CD4-positive, alpha-beta T cell treated with Interleukin-12 subunit alpha and Interleukin-12 subunit beta, for 1 hour (primary cell): ENCODE measurements at regions not wholly inside any gene's neighbourhood (a gene's known extent, or its start where the extent isn't known, plus 50 kb on each side); places are given as distances from the start of the nearest gene placed in this dataset.

Source experiments
- DNase-seq: peaks from one replicate; pipeline ENCODE4 v3.0.0-alpha.2; 2020

DNA sequence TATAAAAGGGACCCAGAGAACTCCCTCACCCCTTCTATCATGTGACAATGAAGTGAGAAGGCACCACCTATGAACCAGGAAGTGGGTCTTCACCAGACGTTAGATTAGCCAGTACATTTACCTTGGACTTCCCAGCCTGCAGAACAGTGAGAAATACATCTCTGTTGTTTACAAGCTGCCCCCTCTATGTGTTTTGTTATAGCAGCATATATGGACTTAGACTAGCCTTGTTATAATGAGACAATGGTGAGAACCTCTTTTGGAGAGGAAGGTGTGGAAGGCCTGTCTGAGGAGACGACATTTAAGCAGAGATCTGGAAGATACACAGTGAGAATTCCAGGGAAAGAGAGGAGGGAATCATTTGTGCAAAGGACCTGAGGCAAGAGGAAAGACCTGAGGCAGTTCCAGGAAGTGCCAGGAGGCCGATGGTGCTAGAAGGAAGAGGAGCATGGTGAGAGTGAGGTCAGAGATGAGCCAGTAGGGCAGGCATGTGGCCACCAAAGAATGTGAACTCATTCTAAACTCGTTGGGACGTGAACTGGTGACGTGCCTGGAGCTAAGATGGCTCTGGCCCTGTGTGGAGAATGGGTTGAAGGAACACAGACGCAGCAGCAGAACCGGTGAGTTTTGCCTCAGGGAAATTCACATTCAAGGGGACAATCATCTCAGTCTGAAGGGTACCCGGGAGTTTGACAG lies 98.9 kb upstream of the IRF2BP2 start:
- no peak for DNase-seq

- DNase-seq, result no peak
These were observed 97.7 kb upstream of the IRF2BP2 start for GRCh38 chr1:234707641-234708040.

- no peak for DNase-seq
These were observed 97.0 kb upstream of the IRF2BP2 start for GRCh38 chr1:234706931-234707330.

DNA sequence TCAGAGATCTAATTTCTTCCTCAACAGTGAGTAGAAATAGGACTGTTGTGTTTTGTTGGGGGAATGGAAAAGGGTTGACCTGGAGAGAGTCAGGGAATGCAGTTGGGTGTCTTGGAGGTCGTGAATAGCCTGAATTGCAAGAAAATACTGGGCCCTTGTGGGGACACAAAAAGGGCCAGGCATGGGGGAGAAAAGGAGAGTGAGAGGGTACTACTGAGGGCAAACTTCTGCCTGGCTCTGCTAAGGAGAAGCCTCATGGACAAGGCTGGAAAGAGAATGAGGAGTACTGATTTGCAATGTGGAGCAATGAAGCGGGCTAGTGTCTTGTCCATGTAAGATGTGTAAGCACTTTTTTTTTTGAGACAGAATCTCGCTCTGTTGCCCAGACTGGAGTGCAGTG lies 96.2 kb upstream of the IRF2BP2 start:
- DNase-seq, result no peak

GRCh38 chr1:234705615-234706014 lies 95.6 kb upstream of the IRF2BP2 start:
- DNase-seq, result no peak

DNA sequence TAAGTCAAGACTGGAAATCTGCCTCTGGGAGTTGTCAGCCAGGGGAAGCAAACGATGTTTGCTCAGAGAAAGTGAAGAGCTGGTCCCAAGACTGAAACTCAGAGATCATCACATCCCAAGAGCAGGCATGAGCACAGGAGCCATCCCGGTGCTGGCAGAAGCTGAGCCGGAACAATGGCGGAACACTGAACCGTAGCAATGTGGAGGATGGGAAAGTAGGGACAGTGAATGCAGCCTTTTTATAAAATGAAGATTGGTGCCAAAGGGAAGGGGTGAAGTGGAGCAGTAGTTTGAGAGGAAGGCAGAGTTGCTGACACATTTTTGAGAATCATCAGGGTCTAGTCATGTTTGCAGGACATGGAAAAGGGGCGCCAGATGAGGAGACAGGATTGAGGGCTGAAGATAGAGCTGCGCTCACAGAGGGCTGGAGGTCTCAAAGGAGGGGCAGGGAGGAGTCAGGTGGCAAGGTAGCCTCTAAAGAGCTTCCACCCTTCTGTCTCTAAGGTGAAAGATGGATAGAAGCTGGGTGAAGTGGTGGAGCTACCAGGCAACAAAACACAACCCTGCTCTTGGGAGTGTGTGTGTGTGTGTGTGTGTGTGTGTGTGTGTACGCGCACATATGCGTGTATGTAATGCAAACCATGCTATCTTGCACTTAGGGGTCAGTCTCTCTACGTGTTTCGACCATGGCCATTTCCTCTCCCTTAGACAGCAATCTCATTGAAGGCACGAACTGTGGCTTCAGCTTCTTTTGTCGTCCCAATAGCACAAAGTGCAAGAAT lies 94.3 kb upstream of the IRF2BP2 start:
- DNase-seq, result no peak

DNA sequence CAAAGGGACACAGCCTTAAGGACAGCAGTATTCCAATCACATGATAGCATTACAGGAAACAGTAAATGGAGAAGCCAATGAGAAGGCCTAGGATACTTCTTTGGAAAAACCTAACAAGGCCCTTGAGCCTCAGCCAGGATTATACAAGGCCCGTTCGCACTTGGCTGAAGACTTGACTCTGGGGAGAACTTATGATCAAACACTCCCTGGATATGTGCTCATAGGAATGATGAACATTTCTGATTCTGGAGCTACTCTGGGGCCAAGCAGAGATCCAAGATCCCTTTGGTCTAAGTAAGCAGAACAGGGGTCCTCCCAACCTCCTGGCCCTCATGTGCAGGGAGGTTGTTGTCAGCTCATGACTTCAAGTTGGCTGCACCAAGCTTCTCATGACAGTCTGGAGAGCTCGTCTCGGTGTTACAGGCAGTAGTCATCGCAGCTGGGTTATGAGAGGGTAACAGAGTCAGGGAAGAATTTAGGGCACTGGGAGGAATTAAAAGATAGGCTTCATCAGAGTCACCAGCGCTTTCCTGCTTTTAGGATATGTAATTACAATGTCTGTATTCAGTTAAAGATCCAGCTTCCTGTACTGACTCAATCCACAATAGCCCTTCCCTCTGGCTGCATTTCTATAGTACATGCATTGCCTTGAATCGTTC lies 92.5 kb upstream of the IRF2BP2 start:
- DNase-seq, result no peak

DNA sequence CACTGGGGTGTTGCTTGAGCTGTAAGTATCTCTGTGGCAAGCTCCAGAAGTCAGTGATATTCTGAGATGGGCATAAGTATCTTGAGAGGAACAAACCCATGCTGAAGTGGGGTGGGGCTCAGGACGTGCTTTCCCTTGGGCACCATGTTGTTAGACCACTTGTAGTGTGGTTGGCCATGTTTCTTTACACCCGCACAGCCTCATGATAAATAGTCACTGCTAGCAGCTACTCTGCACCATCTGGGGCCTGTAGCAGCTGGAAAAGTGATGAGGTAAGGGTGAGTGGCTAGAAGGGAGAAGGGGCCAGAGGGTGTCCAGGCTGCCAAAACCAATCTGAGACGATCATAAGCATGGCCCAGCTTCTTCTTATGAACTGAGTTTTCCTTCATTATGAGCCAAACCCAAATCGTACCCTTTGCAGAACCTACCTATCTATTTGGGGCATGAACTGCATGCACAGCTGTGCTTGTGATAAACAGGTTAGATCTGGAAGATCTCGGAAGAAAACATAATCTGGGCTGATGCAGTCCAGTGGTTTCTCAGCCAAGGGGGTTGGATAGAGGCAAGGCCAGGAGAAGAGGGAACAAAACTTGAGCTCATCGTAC lies 91.9 kb upstream of the IRF2BP2 start:
- no peak for DNase-seq

DNA sequence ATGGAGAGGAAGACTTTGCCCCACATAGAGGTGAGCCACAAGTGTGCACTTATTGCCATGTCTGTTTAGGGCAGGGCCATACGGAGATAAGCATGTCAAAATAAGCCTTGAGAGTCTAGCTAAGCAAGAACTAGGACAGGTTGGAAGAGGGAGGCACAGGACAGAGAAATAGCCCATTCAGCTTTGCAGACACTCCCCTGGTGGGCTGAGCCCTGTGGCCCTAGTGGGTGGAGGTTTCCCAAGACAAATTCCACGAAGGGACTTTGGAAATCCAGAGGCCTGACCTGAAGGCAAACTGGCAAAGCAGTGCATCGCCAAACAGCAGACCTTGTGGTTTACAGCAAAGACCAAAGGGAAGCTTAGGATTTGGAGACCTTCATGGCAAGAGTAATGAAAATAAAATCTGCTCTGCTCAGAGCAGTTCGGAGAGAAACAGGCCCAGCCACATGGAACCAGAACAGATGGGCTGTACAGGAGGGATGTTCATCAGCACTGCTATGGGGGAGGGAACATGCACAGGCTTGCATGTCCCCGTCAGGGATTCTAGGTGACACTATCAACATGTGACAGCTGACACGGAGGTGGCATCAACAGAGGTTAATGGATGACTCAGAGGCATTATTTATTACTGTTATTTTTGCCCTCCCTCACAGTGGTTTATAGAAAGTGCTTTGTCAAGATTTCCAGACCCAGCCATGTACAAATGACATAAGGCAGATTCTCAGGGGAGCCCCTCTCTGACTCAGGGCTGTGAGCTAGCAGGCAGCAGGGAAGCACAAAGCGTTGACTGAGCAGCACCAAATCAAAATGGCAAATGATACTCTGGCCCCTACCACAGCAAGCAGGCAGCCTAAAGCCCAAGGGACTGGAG lies 90.1 kb upstream of the IRF2BP2 start:
- peak; percentile 8 for DNase-seq

GRCh38 chr1:234698686-234699085 lies 88.7 kb upstream of the IRF2BP2 start:
- DNase-seq, result no peak

DNA sequence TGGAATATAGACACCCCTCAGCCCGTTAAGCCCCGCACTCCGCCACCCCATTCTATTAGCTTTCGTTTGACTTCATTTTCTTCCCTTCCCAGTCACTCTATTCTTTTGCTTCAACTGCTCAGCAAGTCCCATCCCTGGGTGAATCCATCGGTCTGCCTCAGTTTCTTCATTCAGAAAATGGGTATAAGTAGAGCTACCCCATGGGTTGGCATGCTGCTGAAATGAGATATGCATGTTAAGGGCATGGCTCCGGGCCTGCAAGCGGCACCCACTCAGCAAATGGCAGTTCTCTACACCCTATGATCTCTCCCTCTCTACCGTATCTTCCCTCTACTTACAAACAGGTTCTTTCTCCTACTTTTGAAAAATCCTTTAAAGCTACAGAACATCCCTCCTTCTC lies 87.8 kb upstream of the IRF2BP2 start:
- DNase-seq, result no peak

DNA sequence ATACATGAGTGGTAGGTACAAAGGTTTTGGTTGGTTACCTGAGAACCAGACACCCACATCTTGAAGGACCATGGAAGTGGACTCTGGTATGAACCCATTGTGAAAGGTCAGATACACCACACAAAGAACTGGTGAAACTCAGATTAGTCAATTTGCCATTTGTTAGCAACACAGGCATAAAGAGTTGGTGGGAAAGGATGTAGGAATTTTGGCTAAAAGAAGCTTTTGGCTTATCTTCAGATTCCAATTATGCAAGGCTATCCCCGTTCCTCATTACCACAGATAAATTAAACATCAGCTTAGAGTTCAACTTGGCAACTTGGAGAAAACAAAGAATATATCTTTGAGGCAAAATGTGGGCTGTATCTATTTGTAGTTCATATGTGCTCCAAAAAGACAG lies 87.0 kb upstream of the IRF2BP2 start:
- no peak for DNase-seq

- DNase-seq, result no peak
These were observed 86.2 kb upstream of the IRF2BP2 start for GRCh38 chr1:234696148-234696576.

DNA sequence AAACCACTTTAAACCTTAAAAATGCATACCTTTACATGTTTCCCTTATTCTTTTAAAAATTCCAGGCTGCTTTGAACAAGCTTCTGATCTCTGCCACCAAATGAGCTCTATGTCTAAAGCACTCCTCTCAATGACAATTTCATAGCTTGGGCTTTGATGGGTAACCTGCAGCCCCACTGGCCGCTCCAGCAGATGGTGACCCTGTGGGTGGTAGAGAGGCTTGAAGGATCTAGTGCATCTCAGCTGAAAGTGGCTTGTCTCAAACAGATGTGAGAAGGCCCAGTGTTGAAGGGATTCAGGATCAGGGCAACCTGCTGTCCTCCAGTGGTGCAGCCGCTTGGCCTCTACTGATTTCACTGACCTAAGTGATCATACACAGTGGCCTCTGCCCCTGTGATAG lies 84.7 kb upstream of the IRF2BP2 start:
- DNase-seq, result no peak

DNA sequence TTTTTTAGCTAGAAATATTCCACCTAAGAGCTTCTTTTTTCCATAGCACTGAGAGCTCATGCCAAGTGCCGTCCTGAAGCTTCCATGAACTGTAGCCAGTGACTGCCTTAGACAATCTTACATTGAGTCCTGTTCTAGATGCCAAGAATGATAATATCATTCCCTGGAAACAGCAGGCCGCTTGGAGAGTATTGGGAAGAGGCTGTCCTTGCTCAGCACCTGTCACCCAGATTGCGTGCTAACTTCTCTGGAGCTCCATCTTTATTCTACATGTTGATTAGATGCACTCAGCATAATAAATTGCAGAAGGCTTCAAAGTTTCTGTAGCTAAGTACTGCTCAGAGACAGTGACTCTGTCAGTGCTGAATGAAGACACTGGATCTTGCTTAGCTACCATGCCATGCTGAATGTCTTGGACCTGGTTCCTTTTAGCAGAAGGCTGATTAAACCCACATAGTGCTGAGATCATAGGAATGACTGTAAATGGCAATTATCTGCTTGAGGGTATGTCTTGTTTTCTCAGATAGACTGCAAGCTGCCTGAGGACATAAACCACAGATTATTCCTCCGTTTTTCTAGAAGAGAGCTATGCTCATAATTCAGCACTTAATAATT lies 83.1 kb upstream of the IRF2BP2 start:
- no peak for DNase-seq

GRCh38 chr1:234691567-234691966 lies 81.6 kb upstream of the IRF2BP2 start:
- peak; percentile 28 for DNase-seq

GRCh38 chr1:234690872-234691271 lies 80.9 kb upstream of the IRF2BP2 start:
- DNase-seq, result no peak

GRCh38 chr1:234689236-234689635 lies 79.3 kb upstream of the IRF2BP2 start:
- no peak for DNase-seq

DNA sequence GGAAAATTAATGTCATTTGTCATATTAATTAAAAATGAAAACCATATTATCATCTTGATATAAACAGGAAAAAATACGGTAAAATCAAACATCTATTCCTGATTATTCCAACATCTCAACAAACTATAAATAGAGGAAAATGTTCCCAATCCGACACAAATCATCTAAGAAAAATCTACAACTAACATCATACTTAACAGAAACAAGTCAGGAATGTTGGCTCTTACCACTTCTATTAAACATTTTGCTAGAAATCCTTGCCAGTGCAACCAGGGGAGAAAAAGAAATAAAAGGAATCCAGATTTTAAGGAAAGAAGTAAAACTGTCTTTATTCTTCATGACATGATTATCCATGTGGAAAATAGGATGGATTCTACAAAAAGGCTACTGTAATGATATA lies 77.0 kb upstream of the IRF2BP2 start:
- no peak for DNase-seq

- DNase-seq, result no peak
These were observed 76.1 kb upstream of the IRF2BP2 start for GRCh38 chr1:234686035-234686434.

GRCh38 chr1:234684856-234685255 lies 74.9 kb upstream of the IRF2BP2 start:
- DNase-seq, result no peak
